DMS153 treated with DMSO at 0.1 percent for 48 hours (cell line): ENCODE measurements at regions not wholly inside any gene's neighbourhood (a gene's known extent, or its start where the extent isn't known, plus 50 kb on each side); places are given as distances from the start of the nearest gene placed in this dataset.

ENCODE experiments used
- DNase-seq: peaks from one replicate; lab custom pipeline; 2025; ENCODE audit not compliant: unreplicated experiment; lab: John Stamatoyannopoulos, UW

- no peak for DNase-seq
Observed at GRCh38 chr16:65666132-65666941, 544.5 kb upstream of the CDH11 start.

GRCh38 chr16:65665586-65665985 lies 543.7 kb upstream of the CDH11 start:
- no peak for DNase-seq

GRCh38 chr16:65663774-65664173 lies 541.9 kb upstream of the CDH11 start:
- no peak for DNase-seq

DNA sequence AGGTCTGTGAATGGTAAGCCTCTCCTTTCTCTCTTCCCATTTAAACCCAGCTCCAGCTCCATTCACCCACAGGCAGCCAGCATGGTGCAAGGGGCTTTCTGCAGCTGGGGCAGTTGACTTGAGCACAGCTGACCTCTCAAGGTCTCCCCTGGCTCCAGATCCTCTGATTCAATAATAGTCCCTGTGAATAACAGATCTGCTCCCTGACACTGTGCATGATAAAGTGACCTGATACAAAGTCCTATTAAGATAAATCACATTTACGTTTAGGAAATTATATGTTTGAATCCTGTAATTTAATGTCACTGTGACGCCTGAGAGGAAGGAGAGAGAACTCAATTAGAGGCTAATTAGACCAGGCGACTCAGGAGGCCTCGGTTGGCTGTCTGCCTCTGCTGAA lies 540.4 kb upstream of the CDH11 start:
- DNase-seq, result no peak

DNA sequence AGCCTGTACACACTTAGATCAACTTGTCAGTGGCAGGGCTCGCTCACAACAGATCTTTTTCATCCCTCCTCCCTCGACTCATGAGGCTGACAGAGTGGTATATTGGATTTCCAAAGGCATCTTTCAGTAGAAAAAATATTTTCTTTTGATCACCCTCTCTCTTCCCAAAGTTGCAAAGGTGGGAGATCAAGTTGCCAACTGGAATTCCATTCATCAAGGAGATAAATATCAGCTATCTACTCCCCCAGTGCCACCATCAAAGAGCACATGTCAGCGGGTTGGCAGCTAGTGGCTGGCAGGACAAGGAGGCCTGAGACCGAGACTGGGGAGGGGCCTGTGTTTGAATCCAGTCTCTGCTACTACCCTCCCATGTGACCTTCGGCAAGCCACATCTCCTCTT lies 539.7 kb upstream of the CDH11 start:
- DNase-seq, result no peak

DNA sequence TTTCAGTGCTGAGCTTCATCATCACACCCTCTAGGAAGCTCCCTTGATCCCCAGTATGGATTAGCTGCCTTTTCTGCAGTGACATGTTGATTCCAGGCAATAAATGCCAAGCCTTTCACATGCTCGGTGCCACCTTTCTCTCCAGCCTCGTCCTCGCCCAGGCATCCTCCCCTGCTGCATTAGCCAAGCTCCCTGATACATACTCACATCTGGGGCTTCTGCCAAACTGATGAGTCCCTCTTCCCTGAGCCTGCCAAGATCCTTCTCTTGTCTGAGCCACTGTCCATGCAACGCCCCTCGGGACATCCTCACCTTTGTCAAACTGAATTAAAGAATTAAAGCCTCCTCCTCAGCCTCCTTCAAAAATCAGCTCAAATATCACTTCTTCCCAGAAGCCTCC lies 538.5 kb upstream of the CDH11 start:
- no peak for DNase-seq

DNA sequence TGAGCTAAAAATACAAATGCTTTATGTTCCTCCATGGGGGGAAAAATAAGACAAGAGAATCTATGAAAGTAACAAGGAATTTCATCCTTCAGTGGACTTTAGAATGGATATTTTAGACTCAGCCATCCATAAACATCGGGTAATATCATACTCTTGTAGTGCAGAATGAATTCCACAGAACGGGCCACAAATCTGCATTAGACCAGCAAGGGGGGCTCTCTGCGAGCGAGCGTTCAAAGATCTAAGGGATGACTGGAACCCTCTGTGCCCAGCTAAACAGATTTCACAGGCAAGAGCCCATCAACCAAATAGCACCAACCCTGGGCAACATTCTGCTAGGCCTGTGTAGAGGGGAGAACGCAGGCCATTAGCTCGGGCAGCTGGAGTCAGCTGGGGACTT lies 537.9 kb upstream of the CDH11 start:
- no peak for DNase-seq

DNA sequence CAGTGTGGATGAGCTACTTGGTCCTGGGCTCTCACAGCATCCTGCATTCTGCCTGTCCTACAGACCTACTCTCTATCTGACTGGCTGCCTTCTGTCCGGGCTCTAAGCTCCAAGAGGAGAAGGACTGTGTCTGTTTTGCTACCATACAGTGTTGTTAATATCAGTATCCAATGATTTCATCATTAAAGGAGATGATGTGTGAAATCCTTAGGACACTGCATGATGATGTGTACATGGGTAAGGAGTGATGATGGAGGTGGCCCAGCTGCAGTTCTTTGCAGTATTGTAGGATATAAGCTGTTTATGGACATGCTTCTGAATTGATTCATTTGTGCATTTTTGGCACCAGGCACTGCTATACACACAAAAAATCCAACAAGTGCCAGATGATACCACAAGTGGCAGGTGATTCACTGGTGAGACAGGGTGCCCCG lies 536.9 kb upstream of the CDH11 start:
- DNase-seq, result no peak

- no peak for DNase-seq
Observed at GRCh38 chr16:65658349-65658748, 536.5 kb upstream of the CDH11 start.

DNA sequence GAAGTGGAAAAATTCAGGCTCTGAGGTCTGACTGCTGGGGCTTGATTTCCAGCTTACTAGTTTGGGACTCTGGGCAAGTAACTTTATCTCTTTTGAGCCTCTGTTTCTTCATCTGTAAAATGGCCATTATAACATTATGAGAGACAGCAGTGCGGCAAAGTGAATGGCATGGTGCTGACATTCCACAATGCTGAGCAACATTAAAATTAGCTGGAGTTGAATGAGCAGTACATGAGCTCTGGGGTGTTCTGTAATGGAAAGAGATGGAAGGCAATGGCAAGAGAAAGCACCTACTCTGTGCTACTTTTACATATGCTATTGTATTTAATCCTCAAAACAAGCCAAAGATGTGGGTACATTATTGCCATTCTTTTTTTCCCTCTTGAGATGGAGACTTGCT lies 535.7 kb upstream of the CDH11 start:
- DNase-seq, result no peak

GRCh38 chr16:65657071-65657494 lies 535.2 kb upstream of the CDH11 start:
- DNase-seq, result no peak

- no peak for DNase-seq
Observed at GRCh38 chr16:65655802-65656201, 533.9 kb upstream of the CDH11 start.

- DNase-seq, result no peak
Observed at GRCh38 chr16:65648101-65648500, 526.2 kb upstream of the CDH11 start.

DNA sequence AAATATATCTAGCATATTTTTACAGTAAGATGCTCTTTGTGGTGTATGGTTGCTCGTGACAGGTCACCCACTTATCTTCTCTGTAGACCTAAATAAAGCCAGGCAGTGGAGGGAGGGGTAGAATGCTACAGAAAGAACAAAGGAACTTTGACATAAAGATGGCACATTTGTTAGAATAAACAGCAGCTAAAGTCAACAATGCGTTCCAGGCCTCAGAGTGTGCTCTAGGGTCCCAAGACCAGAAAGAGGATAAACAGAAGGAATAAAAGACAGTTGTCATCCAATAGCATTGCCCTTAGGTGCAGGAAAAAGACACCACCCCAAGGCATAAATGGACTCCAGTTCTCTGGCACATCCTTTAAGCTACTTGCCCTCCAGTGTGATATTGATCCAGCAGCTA lies 523.0 kb upstream of the CDH11 start:
- DNase-seq, result no peak

GRCh38 chr16:65641762-65642289 lies 520.0 kb upstream of the CDH11 start:
- DNase-seq, result no peak

DNA sequence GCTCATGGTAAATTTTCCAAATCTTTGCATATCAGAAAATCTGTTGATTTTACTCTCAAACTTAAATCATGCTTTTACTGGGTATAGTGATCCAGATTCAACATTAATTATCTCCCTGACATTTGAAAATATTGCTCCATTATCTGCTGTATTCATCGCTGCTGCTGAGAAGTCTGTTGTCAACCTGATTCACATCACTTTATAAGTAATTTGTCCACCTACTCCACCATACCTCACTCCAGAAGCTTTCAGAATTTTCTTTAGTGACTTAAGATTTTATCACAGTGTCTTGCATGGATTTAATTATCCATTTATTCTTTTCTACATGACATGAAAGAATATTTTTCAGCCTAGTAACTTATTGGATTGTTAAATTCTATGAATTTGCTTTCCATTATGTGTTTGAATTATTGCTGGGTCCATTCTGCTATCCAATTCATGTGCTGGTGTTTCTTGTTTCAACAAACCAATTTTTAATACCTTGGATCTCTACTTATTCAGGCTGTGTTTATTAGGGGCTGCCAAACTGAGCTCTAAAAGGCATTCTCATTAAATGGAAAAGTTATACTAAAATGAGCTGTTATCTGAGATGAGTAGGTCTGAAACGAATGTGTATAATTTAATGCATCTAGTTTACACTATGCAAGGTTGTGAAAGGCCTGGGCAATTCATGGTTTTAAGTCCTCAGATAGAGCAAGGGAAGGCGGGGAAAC lies 519.3 kb upstream of the CDH11 start:
- DNase-seq, result no peak

DNA sequence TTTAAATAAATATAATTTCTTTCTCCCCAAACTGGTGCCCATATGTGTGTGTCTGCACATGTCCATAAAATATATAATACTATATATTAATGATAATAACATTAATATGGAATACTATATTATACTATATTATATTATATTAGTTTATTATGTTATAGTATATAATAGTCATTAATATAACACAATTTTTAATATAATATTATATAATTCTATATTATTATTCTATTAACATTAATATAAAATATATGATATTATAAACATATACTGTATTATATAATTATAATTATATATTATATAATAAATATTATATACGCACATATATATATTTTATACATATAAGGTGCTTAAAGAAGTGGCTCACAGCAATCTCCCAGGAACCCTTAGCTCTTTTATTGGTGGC lies 513.0 kb upstream of the CDH11 start:
- DNase-seq, result no peak

- DNase-seq, result no peak
Observed at GRCh38 chr16:65634291-65634690, 512.4 kb upstream of the CDH11 start.

DNA sequence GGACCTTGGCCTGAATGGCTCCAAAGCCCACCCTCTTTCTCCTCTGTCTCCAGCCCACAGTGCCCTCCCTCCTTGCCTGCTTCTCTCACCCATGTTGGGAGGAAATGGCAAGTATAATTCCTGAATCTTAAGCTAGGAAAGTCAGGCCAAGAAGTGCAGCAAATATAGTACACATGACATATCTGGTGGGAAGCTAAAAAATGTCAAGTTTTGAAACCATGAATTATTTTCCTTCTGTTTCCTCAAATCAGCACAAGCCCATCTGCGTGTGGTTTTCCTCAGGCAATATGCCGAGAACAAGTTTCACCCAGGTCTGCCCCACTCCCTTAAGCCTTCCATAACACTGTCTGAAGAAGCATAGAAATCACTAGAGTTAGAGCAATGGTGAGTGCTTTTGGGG lies 502.8 kb upstream of the CDH11 start:
- no peak for DNase-seq

GRCh38 chr16:65624229-65624628 lies 502.4 kb upstream of the CDH11 start:
- no peak for DNase-seq

DNA sequence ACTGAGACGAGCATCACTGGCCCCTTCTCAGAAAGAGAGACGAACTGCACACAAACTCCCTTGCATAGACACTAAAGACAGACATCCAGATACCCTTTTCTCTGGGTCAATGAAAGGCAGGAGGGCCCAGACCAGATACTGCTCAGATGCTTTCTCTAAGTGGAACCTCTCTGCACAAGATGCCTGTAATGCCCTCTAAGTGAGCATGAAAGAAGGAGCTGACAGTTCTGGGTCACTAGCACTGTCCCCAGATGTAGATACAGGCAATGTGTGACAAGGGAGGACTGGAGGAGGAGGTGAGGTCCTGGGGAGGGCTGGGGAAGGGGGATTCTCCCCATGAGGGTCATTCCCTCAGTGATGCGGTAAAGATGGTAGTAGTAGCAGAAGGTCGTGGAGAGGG lies 501.0 kb upstream of the CDH11 start:
- no peak for DNase-seq

- no peak for DNase-seq
Observed at GRCh38 chr16:65622151-65622550, 500.3 kb upstream of the CDH11 start.
